ENCODE measurements at regions not wholly inside any gene's neighbourhood (a gene's known extent, or its start where the extent isn't known, plus 50 kb on each side); places are given as distances from the start of the nearest gene placed in this dataset.

DNA sequence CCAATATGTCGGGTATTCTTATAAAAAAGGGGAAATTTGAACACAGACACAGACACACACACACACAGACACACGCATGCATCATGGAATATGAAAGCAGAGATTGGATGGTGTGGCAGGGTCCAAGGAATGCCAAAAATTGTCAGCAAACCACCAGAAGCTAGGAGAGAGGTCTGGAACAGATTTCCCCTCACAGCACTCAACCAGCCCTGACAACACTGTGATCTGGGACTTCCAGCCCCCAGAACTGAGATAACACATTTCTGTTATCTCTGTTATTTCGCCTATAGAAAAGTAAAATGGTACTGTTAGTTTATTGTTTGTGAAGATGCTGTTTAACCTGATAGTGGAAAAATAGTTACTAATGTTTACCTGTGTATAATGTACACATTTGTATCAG is 145.4 kb upstream of the ZBED5 start:
- ATAC-seq (no peak), DNase-seq (no peak)
- 40% methylated on average over 3 of the region's 3 CpGs for WGBS
- H3K27me3 ChIP-seq (ENCODE audit: control insufficient read depth, insufficient read depth), result no peaks in the 10 kb centered on the region
- H3K4me3 ChIP-seq (ENCODE audit: low read length), result no peak overlapping the region
- intact Hi-C loops (cut with DNase I), result no loop called here
- no peaks in the 10 kb centered on the region for H3K9me3 ChIP-seq (ENCODE audit: control insufficient read depth, low read length)
- no peaks in the 10 kb centered on the region for H3K4me1 ChIP-seq (ENCODE audit: control insufficient read depth, insufficient read depth, low read length)
- no peak overlapping the region for H3K27ac ChIP-seq (ENCODE audit: low read length)

DNA sequence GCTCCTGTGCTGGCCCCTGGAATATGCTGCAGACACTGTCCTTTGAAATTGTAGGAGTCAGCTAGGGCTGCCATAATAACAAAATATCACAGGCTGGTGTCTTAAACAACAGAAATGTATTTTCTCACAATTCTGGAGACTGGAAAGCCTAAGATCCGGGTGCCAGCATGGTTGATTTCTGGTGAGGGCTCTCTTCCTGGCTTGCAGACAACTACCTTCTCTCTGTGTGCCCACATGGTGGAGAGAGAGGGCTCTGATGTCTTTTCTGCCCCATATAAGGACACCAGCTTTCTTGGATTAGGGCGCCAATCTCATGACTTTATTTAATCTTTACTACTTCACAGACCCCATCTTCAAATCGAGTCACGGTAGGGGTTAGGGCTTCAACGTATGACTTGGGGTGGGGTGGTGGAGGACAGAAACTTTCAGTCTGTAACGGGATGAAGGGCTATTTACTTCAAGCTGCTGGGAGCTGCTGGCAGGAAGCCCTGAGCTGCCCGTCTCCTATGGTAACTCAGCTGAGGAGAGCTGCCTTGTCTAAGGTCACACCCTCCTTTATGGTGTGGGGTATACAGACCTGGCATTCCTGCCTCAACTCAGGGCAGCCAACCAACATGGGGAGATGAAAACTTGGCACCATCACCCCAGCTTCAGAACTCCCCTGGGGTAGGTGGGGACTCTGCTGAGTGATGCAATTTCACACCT is 142.9 kb upstream of the ZBED5 start:
- Histone ChIP-seq H3K27ac (ENCODE audit: low read length) (no peak overlapping the region), H3K4me3 (ENCODE audit: low read length) (no peak overlapping the region), H3K27me3 (ENCODE audit: control insufficient read depth, insufficient read depth) (no peaks in the 10 kb centered on the region), H3K4me1 (ENCODE audit: control insufficient read depth, insufficient read depth, low read length) (no peaks in the 10 kb centered on the region), H3K9me3 (ENCODE audit: control insufficient read depth, low read length) (no peaks in the 10 kb centered on the region)
- WGBS, result 59% methylated on average over 7 of the region's 7 CpGs
- intact Hi-C loops (cut with DNase I), result no loop called here
- peak in 1 of 2 donors; percentile 16 for ATAC-seq
- DNase-seq, result peak in 1 of 3 donors; percentile 52

DNA sequence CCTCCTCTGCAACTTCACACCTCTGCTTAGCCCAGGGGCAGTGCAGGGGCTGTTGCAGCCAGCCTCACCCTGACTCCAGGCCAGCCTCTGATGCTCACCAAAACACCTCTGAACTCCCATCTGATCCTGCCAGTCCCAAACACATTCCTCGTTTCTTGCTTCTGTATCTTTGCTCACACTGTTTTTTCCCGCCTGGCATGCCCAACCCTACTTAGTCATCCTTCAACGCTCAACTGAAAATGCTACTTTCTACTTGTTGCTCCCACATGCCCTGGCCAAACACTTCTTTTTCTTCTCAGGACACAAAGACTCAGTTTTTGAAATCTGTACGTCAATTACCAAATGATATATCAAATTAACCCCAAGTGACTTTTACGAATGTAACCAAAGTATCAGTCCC is 140.8 kb upstream of the ZBED5 start:
- DNase-seq (no peak), ATAC-seq (no peak)
- 68% methylated on average over 5 of the region's 5 CpGs for WGBS
- Histone ChIP-seq H3K4me3 (ENCODE audit: low read length) (no peak overlapping the region), H3K4me1 (ENCODE audit: control insufficient read depth, insufficient read depth, low read length) (no peaks in the 10 kb centered on the region), H3K9me3 (ENCODE audit: control insufficient read depth, low read length) (no peaks in the 10 kb centered on the region), H3K27me3 (ENCODE audit: control insufficient read depth, insufficient read depth) (no peaks in the 10 kb centered on the region), H3K27ac (ENCODE audit: low read length) (no peak overlapping the region)
- intact Hi-C loops (cut with DNase I), result no loop called here

DNA sequence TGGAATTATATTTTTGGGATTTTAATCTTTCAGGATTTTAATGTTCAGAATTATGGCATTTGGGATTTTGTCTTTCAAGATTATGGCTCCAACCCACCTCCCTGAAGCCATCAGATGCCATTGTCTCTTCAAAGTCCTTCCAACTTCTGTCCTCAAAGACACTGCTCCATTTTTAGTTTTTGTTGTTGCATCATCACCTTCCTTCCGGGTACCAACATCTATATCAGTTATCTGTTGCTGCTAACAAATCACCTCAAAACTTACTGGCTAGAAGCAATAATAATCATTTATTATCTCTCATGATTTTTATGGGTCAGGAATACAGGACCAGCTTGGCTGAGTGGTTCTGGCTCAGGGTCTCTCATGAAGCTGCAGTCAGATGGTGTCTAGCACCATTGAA is 138.8 kb upstream of the ZBED5 start:
- Histone ChIP-seq H3K9me3 (ENCODE audit: control insufficient read depth, low read length) (no peaks in the 10 kb centered on the region), H3K4me3 (ENCODE audit: low read length) (no peak overlapping the region), H3K4me1 (ENCODE audit: control insufficient read depth, insufficient read depth, low read length) (no peaks in the 10 kb centered on the region), H3K27me3 (ENCODE audit: control insufficient read depth, insufficient read depth) (no peaks in the 10 kb centered on the region), H3K27ac (ENCODE audit: low read length) (no peak overlapping the region)
- no peak for DNase-seq
- no peak for ATAC-seq
- 74% methylated on average over 1 of the region's 1 CpG for WGBS
- intact Hi-C loops (cut with DNase I), result loop anchor here in 1 of 4 donors (2.0 kb wide), 1 partner anchor 50 kb away; no protein-coding TSS in a partner anchor

DNA sequence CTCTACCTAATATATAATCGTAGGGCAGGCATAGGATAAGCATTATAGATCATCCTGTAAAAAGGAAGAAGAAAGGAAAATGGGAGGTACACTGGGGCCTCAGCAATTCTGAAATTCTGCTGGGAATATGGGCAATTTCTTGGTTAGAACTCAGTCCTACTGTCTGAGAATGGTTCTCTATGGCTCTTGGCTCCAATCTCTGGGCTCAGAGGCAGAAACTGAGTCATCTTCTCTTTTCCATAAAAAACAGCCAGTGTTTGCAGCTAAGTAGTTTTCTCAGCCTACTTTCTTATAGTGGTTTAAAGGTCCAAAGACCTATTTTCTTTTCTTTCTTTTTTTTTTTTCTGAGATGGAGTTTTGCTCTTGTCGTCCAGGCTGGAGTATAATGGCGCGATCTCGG is 135.8 kb upstream of the ZBED5 start:
- no peak overlapping the region for H3K4me3 ChIP-seq (ENCODE audit: low read length)
- H3K27me3 ChIP-seq (ENCODE audit: control insufficient read depth, insufficient read depth), result no peaks in the 10 kb centered on the region
- DNase-seq (no peak), ATAC-seq (no peak)
- H3K9me3 ChIP-seq (ENCODE audit: control insufficient read depth, low read length), result no peaks in the 10 kb centered on the region
- intact Hi-C loops (cut with DNase I), result no loop called here
- H3K4me1 ChIP-seq (ENCODE audit: control insufficient read depth, insufficient read depth, low read length), result no peaks in the 10 kb centered on the region
- H3K27ac ChIP-seq (ENCODE audit: low read length), result no peak overlapping the region
- WGBS, result 86% methylated on average over 5 of the region's 5 CpGs

DNA sequence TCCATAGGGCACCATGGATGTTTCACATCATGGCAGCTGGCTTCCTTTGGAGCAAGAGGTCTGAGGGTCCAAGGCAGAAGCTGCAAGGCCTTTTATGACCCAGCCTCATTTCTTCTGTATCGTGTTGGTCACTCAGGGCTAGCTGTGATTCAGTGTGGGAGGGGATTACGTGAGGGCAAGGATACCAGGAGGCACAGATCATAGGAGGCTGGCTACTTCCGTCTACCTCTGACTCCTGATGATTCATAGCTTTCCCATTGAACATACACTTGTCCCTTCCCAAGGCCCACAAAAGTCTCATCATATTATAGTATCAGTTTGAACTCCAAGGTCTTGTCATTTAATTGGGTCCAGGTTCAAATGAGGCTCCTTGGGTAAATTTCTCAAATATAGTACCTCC is 135.3 kb upstream of the ZBED5 start:
- no peaks in the 10 kb centered on the region for H3K9me3 ChIP-seq (ENCODE audit: control insufficient read depth, low read length)
- no peak for DNase-seq
- no peak overlapping the region for H3K4me3 ChIP-seq (ENCODE audit: low read length)
- 71% methylated on average over 3 of the region's 3 CpGs for WGBS
- ATAC-seq, result no peak
- no peaks in the 10 kb centered on the region for H3K4me1 ChIP-seq (ENCODE audit: control insufficient read depth, insufficient read depth, low read length)
- H3K27ac ChIP-seq (ENCODE audit: low read length), result no peak overlapping the region
- no peaks in the 10 kb centered on the region for H3K27me3 ChIP-seq (ENCODE audit: control insufficient read depth, insufficient read depth)
- intact Hi-C loops (cut with DNase I), result no loop called here

DNA sequence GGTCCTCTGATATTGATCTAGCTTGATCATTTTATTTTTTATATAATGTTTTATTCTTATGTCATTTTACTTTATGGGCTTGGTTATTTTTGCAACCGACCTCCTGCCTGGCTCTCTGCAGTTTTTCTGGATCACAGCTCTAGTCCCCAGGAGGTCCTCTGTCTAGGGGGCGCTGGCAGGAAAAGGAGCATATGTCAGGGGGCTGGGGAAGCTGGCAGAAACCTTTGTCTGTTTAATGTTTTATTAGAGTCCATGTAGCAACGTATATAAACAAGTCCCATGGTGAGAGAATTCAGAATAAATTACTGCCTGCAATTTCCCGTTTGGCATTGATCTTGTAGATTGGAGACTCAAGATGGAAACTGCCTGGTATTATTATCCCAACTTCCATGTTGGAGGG is 133.5 kb upstream of the ZBED5 start:
- H3K27ac ChIP-seq (ENCODE audit: low read length), result no peak overlapping the region
- intact Hi-C loops (cut with DNase I), result no loop called here
- no peak overlapping the region for H3K4me3 ChIP-seq (ENCODE audit: low read length)
- H3K4me1 ChIP-seq (ENCODE audit: control insufficient read depth, insufficient read depth, low read length), result no peaks in the 10 kb centered on the region
- H3K27me3 ChIP-seq (ENCODE audit: control insufficient read depth, insufficient read depth), result no peaks in the 10 kb centered on the region
- no peaks in the 10 kb centered on the region for H3K9me3 ChIP-seq (ENCODE audit: control insufficient read depth, low read length)
- WGBS, result 82% methylated on average over 4 of the region's 4 CpGs
- no peak for ATAC-seq
- DNase-seq, result no peak

DNA sequence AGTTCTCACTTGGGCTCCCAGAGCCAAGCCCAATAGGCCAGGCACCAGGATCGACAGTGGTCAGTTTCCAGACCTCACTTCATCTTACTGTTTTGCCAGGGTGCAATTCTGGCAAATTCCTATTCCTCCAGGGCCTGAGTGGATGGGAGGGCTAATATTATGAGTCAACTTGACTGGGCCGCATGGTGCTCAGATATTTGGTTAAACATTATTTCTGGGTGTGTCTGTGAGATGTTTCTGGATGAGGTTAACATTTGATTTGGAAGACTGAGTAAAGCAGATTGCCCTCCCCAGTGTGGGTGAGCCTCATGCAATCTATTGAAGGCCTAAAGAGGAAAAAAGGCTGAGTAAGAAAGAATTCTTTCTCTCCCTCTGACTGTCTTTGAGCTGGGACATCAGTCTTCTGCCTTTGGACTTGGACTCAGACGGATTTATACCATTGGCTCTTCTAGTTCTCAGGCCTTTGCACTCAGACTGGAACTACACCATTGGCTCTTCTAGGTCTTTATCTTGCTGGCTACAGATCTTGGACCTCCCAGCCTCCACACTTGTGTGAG is 132.9 kb upstream of the ZBED5 start:
- no peaks in the 10 kb centered on the region for H3K27me3 ChIP-seq (ENCODE audit: control insufficient read depth, insufficient read depth)
- no peak overlapping the region for H3K4me3 ChIP-seq (ENCODE audit: low read length)
- H3K4me1 ChIP-seq (ENCODE audit: control insufficient read depth, insufficient read depth, low read length), result no peaks in the 10 kb centered on the region
- WGBS, result 84% methylated on average over 3 of the region's 3 CpGs
- H3K9me3 ChIP-seq (ENCODE audit: control insufficient read depth, low read length), result no peaks in the 10 kb centered on the region
- intact Hi-C loops (cut with DNase I), result no loop called here
- DNase-seq (no peak), ATAC-seq (no peak)
- no peak overlapping the region for H3K27ac ChIP-seq (ENCODE audit: low read length)

DNA sequence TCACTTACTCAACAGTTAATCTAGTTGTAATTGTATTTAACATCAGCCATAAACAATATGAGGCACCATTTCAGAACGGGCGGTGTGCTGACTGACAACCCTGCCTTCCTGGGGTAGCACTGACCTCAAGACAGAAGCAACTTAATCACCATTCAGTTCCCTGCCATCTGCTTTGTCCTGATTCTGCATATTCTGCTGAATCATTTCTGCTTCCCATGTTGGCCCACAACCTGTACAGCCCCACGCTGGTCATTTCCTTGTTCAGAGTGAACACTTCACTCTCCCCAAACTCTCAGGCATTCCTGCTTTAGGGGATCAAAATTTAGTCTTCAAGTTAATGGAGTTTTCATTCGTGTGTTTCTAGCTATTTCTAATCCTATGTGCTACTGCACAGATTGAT is 132.3 kb upstream of the ZBED5 start:
- DNase-seq, result no peak
- intact Hi-C loops (cut with DNase I), result no loop called here
- 70% methylated on average over 4 of the region's 4 CpGs for WGBS

DNA sequence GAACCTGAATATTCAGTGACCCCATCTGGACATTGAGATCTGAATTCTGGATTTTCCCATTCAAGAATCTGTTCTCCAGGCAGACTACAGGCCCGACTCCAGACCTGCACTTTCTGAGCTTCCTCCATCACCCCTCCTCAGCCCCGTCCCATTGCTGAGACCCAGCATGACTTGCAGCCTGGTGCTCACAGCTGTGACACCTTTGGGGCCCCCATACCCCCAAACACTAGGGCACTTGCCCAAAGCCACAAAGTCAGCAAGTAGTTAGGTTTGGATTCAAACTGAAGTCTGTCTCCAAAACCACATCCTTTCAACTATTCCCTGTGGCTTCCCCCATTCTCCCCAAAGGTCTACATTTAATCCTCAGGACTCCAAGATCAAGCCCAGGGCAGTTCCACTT is 128.2 kb upstream of the ZBED5 start:
- 89% methylated on average over 2 of the region's 2 CpGs for WGBS
- no peak for DNase-seq
- Histone ChIP-seq H3K9me3 (ENCODE audit: control insufficient read depth, low read length) (no peaks in the 10 kb centered on the region), H3K27ac (ENCODE audit: low read length) (no peak overlapping the region), H3K4me3 (ENCODE audit: low read length) (no peak overlapping the region), H3K4me1 (ENCODE audit: control insufficient read depth, insufficient read depth, low read length) (no peaks in the 10 kb centered on the region), H3K27me3 (ENCODE audit: control insufficient read depth, insufficient read depth) (no peaks in the 10 kb centered on the region)
- intact Hi-C loops (cut with DNase I), result no loop called here
- no peak for ATAC-seq

More for the DNA sequence above, 132.3 kb upstream of the ZBED5 start:
- Histone ChIP-seq H3K27ac (ENCODE audit: low read length) (no peak overlapping the region), H3K9me3 (ENCODE audit: control insufficient read depth, low read length) (no peaks in the 10 kb centered on the region), H3K27me3 (ENCODE audit: control insufficient read depth, insufficient read depth) (no peaks in the 10 kb centered on the region), H3K4me1 (ENCODE audit: control insufficient read depth, insufficient read depth, low read length) (no peaks in the 10 kb centered on the region), H3K4me3 (ENCODE audit: low read length) (no peak overlapping the region)
- no peak for ATAC-seq

DNA sequence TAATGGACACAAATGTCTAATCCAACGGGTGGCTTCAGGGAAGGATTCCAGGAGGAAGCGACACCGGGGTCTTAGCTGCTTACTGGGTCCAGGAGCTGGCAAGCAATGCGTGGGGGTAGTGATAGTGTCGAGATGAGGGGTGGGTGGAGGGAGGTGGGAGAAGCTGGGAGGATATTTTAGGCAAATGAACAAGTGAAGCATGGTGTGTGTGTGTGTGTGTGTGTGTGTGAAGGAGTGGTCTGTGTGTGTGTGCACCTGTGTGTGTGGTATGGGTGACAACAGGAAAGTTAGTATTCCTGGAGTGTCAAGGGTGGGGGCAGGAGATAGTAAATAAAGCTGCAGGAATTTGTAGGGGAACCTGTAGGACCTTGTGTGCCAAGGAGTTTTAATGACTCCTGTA is 126.9 kb upstream of the ZBED5 start:
- 66% methylated on average over 5 of the region's 5 CpGs for WGBS
- intact Hi-C loops (cut with DNase I), result no loop called here
- Histone ChIP-seq H3K27me3 (ENCODE audit: control insufficient read depth, insufficient read depth) (no peaks in the 10 kb centered on the region), H3K4me1 (ENCODE audit: control insufficient read depth, insufficient read depth, low read length) (no peaks in the 10 kb centered on the region), H3K27ac (ENCODE audit: low read length) (no peak overlapping the region), H3K9me3 (ENCODE audit: control insufficient read depth, low read length) (no peaks in the 10 kb centered on the region), H3K4me3 (ENCODE audit: low read length) (no peak overlapping the region)
- DNase-seq, result no peak
- no peak for ATAC-seq

DNA sequence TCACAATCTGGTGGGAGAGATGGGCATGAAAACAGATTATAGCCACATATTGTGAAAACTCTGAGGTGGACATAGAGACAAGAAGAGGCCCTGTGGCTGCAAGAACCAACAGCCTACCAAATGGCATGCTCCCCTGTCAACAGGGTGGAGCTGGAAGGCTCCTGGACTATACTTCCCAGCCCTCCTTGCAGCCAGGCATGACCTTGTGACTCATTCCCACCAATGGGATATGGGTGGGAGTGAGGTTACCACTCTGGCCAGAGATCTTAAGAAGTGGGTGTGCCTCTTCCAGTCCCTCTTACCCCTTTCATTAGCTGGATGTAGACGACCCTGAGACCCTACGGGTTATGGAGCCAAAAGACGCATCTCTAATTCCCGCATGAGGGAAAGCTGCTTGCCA is 126.4 kb upstream of the ZBED5 start:
- intact Hi-C loops (cut with DNase I), result no loop called here
- H3K27me3 ChIP-seq (ENCODE audit: control insufficient read depth, insufficient read depth), result no peaks in the 10 kb centered on the region
- no peak overlapping the region for H3K4me3 ChIP-seq (ENCODE audit: low read length)
- H3K9me3 ChIP-seq (ENCODE audit: control insufficient read depth, low read length), result no peaks in the 10 kb centered on the region
- no peaks in the 10 kb centered on the region for H3K4me1 ChIP-seq (ENCODE audit: control insufficient read depth, insufficient read depth, low read length)
- no peak for DNase-seq
- no peak overlapping the region for H3K27ac ChIP-seq (ENCODE audit: low read length)
- WGBS, result 78% methylated on average over 4 of the region's 4 CpGs
- ATAC-seq, result peak in 1 of 2 donors; percentile 44
